HG03108 (cell line): ENCODE measurements at regions not wholly inside any gene's neighbourhood (a gene's known extent, or its start where the extent isn't known, plus 50 kb on each side); places are given as distances from the start of the nearest gene placed in this dataset.
"Not testable (repeated sequence)": the region's sequence is repeated elsewhere in the genome, so short reads cannot be mapped to it uniquely, and the experiment has no call there.

Source experiments
- ATAC-seq: cut with Tn5 transposase; IDR thresholded peaks from one replicate; pipeline ENCODE4 v1.9.1; 2021; ENCODE audit warnings: moderate library complexity; ENCODE audit not compliant: unreplicated experiment

DNA sequence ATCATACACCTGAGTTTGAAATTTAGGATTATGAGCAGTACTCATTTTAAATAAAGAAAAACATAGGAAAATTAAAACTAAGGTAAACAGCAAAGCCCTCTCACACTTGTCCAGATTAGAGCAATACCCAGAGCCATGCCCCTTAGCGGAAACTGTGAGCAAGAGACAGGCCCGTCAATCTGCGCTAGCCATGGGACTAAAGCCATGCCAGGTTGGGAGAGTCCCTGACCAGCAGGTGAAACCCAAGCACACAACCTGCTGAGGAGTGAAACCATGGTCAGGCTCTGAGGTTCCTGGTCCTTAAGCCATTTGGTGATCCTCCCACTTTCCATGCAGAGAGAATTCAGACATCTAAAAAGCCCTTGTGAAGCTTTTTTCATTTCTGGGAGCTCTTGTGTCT, 494.3 kb downstream of the STK39 start:
- no peak for ATAC-seq

DNA sequence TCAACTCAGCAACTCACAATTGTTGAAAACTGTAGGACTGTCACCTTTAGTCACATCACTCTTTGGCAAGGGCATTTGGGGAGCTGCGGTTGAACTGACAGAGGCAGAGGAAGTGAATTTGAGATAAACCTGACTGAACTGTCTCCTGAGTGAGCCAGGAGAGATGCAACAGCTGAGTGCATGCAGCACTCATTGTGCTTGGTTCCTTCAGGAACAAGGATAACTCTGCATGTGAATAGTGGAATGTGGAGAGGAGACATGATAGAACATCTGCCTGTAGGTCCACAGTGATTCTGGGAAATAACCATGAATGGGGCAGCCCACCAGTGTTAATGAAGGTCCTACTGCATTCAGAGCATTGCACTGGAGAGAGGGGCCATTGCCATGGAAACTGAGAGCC, 494.7 kb downstream of the STK39 start:
- no peak for ATAC-seq

GRCh38 chr2:167750675-167751074, 496.7 kb downstream of the STK39 start:
- no peak for ATAC-seq

- ATAC-seq: no peak
Measured at GRCh38 chr2:167749660-167750059, 497.7 kb downstream of the STK39 start.

DNA sequence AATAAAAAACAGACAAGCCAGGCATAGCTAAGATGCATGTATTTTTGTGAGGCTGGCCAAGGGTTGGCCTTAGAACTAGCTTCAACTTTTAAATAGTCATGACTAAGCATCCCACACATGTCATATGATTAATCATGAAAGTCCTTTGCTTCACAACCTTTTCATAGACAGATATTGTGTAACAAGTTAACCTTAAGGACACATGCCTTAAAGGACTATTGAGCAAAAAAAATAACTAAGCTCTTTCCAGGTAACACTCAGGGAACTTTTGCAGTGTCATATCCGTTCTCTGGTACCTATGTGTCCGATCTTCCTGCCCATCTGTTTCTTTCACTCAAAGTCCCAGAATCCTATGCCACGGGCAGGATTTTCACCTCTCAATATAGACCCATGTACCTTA, 498.4 kb downstream of the STK39 start:
- ATAC-seq: no peak

GRCh38 chr2:167748536-167748935, 498.9 kb downstream of the STK39 start:
- no peak for ATAC-seq

DNA sequence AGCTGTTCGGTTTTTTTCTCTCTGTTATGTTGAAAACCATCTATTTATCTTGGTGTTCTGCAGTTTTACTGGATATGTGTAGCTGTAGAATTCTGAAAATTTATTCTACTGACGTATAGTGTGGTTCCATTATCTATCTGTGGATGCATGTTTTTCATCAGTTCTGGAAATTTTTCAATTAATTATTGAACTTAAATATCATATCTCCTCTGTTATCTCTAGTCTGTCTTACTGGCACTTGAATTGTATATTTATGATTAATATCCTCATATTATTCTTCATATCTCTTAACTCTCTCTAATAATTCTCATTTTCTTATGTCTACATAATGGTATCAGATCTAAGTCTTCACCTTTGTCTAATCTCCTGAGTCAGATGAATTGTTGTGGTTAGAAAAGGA, 501.7 kb downstream of the STK39 start:
- ATAC-seq: no peak

DNA sequence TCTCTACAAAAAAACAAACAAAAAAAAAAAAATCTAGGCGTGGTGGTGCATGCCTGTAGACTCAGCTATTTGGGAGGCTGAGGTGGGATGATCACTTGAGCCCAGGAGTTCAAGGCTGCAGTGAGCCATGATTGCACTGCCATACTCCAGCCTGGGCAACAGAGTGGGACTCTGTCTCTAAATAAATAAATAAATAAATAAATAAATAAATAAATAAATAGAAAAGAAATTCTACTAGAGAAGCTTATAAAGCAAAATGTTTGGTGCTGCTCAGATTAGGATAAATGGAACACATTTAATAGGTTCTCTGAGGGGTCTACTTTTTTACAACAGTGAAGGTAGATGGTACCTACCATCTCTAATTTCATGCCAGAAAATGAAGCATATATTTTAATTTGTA, 507.5 kb downstream of the STK39 start:
- ATAC-seq: not testable (repeated sequence)

GRCh38 chr2:167733747-167734146, 513.6 kb downstream of the STK39 start:
- ATAC-seq: no peak

GRCh38 chr2:167732326-167732725, 515.1 kb downstream of the STK39 start:
- no peak for ATAC-seq

- ATAC-seq: no peak
Measured at GRCh38 chr2:167729911-167730310, 517.5 kb downstream of the STK39 start.

DNA sequence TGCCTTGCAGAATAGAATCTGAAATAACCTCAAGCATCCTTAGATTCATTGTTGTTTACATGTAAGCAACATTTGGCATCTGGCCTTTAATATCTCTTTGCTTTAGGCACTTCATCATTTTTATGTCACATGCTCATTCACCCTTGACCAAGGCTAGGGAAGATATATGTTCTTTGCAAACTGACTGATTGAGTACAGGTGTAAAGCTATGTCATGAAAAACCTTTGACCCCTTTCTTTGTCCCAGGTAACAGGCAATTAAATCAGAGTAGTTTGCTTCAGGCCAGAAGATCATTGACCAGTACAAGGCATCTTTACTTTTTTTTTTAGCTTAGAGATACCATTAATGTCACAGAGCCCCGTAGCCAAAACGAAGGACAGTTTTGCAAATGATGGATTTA, 520.6 kb downstream of the STK39 start:
- ATAC-seq: no peak

DNA sequence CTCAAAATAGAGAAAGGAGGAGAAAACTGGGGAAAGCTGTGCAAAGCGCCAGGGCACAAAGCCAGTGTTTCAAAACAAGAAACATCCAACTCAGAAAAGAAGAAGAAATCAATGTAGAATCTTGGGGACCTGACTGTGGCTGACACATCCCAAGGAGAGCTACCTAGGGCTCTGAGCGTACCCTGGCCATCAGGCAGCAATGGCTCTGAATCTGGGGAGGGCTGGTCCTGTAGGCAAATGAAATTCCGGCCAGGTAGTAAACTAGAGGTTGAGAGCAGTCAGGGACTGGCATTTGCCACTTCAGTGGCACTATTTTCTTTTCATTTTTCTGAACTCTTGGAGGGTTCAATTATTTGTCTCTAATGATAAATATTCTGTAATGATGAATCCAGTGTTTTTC, 525.8 kb downstream of the STK39 start:
- ATAC-seq: no peak

GRCh38 chr2:167719410-167719809, 528.0 kb downstream of the STK39 start:
- ATAC-seq: no peak

- no peak for ATAC-seq
Measured at GRCh38 chr2:167718560-167718959, 528.8 kb downstream of the STK39 start.

DNA sequence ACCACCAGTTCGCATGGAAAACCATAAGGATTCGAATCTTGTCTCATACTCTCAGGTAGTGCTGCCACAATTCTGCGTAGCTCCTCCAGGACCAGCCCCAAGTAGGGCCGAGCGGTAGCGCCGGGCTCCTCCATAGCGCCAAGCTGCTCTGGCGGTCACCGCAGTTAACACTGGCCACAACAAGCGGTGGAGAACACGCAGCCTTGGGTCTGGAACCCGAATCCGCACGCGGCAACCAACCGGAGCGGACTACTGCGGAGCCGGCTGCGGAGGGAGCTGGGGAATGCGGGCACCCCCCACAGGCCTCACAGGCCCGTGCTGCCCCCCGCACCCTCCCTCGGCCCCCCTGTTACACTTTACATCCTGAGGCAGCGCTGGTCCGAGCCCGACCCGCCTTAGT, 531.5 kb downstream of the STK39 start:
- ATAC-seq: no peak

DNA sequence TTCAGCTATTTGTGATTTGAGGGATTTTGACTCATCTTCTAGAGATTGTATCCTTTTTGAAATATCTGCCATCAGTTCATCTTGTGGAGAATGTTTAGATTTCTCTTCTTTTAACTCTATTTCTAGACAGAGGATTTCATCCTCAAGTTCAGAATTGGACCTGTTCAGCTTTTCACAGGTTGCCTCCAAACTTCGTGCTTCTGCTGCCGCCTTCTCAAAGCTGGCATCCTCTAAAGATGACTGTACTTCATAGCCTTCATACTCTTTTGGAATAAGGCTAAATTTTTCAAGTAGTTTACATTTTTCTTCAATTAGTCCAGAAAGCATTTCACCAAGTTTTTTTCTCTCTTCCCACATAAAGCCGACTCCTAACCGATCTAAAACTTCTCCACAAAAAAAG, 531.9 kb downstream of the STK39 start:
- ATAC-seq: not testable (repeated sequence)

DNA sequence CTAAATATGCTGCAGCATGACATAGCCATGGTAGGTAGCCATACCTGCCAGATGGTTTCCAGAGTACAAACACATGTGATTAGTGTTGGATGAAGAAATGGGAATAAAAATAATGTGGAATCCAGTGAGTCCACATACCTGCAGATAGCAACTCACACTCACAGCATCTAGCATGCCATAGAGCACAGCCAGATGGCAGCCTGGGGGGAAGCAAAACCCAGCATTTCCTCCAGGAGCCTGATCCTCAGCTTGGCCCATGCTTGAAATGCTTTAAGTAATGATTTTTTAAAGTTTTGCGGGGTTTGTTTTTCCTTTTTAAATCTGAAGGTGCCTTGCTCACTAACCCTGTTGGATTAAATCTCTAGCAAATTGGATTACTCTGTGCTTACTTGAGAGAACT, 535.1 kb downstream of the STK39 start:
- no peak for ATAC-seq

DNA sequence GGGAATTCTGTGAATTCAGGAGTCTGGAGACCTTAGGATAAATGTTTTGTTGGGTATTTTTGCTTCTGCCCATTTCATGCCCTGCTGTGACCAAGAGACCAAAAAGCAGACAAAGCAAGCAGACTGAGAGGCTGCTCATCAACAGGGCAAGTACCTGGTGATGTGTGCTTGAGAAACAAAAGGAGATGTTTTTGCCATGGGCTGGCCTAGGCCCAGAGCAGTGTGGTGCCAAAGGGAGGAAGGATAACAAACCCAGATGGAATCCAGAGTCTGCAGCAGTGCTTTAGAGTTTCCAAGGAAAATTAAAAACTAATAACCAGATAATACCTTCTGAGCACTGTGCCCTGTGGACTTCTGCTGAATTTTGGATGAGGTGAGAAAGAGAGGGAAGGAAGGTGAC, 538.4 kb downstream of the STK39 start:
- ATAC-seq: no peak

GRCh38 chr2:167706800-167707199, 540.6 kb downstream of the STK39 start:
- no peak for ATAC-seq

GRCh38 chr2:167703441-167703840, 544.0 kb downstream of the STK39 start:
- ATAC-seq: no peak

DNA sequence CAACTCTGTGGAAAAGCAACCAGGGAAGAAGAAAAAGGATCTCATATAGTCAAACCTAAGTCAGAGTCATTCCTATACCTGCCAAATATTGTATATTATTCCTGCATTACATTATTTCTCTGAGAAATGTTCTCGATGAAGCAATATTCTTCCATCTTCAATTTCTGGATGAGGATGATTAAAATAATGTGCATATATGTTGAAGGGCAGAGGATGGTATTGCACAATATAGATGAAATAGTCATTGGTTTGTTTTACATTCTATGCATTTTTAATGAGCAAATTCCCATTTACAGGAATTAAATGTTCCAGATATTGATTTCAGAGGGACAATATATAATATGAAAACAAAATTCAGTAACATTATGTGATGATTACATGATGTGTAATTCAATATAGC, 545.2 kb downstream of the STK39 start:
- ATAC-seq: no peak

GRCh38 chr2:167701651-167702050, 545.7 kb downstream of the STK39 start:
- no peak for ATAC-seq

DNA sequence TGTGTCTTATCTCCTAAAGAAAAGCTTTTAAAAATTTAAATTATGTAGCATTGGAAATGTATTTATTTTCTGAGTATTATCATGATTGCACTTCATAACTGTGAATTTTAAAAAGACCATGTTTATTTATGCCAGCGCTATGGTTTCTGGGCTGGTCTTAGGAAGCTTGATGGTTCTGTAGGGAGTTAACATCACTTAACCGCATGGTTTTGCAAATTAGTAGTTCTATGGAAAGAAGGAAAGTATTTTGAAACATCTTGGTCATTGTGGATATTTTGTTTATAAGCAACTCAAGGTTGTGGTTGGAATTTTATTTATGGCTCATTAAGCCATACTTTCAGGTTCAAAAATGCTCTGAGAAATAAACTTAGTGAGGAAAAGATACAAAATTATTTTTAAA, 549.4 kb downstream of the STK39 start:
- ATAC-seq: no peak
